ENCODE measurements at regions not wholly inside any gene's neighbourhood (a gene's known extent, or its start where the extent isn't known, plus 50 kb on each side); places are given as distances from the start of the nearest gene placed in this dataset.

DNA sequence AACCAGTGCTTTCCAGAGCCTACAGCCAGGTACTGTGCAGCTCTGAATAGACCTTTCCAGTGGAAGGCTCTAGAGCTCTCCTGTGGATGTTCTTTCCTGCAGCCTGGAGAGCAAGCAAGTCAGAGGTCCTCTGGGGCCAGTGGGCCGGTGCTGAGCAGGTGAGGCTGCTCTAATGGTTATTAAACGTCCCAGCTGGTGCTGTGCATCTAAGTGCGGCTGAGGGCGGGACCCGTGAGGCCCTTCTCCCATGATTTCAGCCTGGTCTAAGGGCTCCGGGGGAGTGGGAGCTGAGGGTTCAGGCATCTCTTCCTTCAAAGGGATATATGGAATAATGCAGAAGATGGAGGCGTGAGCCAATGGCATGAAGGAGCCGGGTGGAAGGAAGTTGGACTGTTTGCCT lies 83.7 kb upstream of the SDK2 start:
- no peak for DNase-seq (ENCODE audit: low spot score in 2 of 2, unreplicated experiment in 2 of 2)
- peaks cover 55% of the 10 kb centered on the region for H3K27me3 Mint-ChIP-seq (ENCODE audit: low read depth)
- H3K4me1 Mint-ChIP-seq = no peaks in the 10 kb centered on the region
- H3K36me3 Mint-ChIP-seq = no peaks in the 10 kb centered on the region
- no peak overlapping the region for H3K27ac Mint-ChIP-seq
- H3K9me3 Mint-ChIP-seq = peaks cover 21% of the 10 kb centered on the region
- TF ChIP-seq, protein P1, sequence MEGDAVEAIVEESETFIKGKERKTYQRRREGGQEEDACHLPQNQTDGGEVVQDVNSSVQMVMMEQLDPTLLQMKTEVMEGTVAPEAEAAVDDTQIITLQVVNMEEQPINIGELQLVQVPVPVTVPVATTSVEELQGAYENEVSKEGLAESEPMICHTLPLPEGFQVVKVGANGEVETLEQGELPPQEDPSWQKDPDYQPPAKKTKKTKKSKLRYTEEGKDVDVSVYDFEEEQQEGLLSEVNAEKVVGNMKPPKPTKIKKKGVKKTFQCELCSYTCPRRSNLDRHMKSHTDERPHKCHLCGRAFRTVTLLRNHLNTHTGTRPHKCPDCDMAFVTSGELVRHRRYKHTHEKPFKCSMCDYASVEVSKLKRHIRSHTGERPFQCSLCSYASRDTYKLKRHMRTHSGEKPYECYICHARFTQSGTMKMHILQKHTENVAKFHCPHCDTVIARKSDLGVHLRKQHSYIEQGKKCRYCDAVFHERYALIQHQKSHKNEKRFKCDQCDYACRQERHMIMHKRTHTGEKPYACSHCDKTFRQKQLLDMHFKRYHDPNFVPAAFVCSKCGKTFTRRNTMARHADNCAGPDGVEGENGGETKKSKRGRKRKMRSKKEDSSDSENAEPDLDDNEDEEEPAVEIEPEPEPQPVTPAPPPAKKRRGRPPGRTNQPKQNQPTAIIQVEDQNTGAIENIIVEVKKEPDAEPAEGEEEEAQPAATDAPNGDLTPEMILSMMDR (IDR thresholded peaks at IDR 0.05; ENCODE audit: unreplicated experiment) = no peak
- no peak overlapping the region for H3K4me3 Mint-ChIP-seq

DNA sequence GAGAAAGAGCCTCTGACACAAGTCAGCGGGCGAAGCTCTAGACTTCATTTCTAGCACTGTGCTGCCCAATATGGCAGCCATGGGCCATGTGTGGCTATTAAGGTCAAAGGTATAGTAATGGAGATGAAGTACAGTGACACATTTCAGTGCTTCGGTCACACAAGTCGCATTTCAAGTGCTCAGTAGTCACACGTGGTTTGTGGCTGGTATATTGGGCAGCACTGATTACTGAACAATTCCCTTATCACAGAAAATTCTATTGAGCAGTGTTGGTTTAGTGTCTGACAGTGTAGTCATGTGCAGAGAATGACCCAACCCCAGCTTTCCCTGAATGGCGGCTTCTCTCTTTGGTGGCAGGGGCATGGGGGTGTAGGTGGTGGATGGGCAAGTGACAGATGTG lies 84.9 kb upstream of the SDK2 start:
- H3K9me3 Mint-ChIP-seq = peaks cover 21% of the 10 kb centered on the region
- no peak for DNase-seq (ENCODE audit: low spot score in 2 of 2, unreplicated experiment in 2 of 2)
- H3K4me1 Mint-ChIP-seq = no peaks in the 10 kb centered on the region
- peaks cover 62% of the 10 kb centered on the region for H3K27me3 Mint-ChIP-seq (ENCODE audit: low read depth)
- H3K4me3 Mint-ChIP-seq = no peak overlapping the region
- H3K27ac Mint-ChIP-seq = no peak overlapping the region
- no peaks in the 10 kb centered on the region for H3K36me3 Mint-ChIP-seq
- TF ChIP-seq, protein P1 (IDR thresholded peaks at IDR 0.05; ENCODE audit: unreplicated experiment) = no peak

DNA sequence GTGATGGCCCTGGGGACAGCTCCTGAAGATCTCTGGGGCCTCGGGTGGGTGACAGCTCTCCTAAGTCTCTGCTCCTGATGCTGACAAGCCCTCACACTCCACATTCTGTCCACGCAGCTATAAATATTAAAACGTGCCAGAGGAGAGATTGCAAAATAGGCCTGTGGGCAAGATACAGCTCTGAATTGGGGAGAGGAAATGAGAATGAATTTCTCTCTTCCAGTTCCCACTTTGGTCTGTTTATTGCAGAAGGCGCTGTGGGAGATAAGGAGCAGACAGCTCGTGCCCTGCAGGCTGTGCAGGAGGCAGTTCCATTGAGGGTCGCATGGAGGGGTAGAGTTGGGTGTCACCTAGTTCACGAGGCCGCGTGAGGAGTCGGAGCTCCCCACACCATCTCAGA lies 87.5 kb upstream of the SDK2 start:
- peaks cover 67% of the 10 kb centered on the region for H3K27me3 Mint-ChIP-seq (ENCODE audit: low read depth)
- TF ChIP-seq, protein P1 (IDR thresholded peaks at IDR 0.05; ENCODE audit: unreplicated experiment) = no peak

DNA sequence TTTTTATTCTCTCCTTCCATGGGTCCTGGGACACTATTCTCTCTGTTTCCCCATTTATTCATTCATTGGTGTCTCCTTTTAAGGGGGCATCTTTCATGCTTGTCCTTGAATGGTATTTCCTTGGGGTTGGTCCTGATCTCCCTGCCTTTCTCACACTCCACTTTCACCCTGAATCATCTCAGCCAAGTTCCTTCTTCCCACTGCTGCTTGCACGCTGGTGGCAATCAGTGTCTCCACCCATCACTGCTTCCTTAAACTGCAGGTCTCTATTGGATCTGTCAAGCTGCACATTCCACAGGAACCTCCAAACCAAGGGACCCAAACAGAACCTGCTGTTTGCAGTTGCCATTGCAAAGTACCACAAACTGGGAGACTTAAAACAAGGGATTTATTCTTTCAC lies 89.3 kb upstream of the SDK2 start:
- H3K27me3 Mint-ChIP-seq (ENCODE audit: low read depth) = peaks cover 55% of the 10 kb centered on the region
- TF ChIP-seq, protein P1 (IDR thresholded peaks at IDR 0.05; ENCODE audit: unreplicated experiment) = no peak
- no peak overlapping the region for H3K4me3 Mint-ChIP-seq
- H3K36me3 Mint-ChIP-seq = no peaks in the 10 kb centered on the region
- peaks cover 4% of the 10 kb centered on the region for H3K4me1 Mint-ChIP-seq
- DNase-seq (ENCODE audit: low spot score in 2 of 2, unreplicated experiment in 2 of 2) = no peak
- H3K27ac Mint-ChIP-seq = no peak overlapping the region
- H3K9me3 Mint-ChIP-seq = peaks cover 21% of the 10 kb centered on the region

More for the DNA sequence above, 87.5 kb upstream of the SDK2 start:
- H3K4me3 Mint-ChIP-seq = no peak overlapping the region
- no peaks in the 10 kb centered on the region for H3K4me1 Mint-ChIP-seq
- DNase-seq (ENCODE audit: low spot score in 2 of 2, unreplicated experiment in 2 of 2) = no peak
- no peak overlapping the region for H3K27ac Mint-ChIP-seq
- no peaks in the 10 kb centered on the region for H3K36me3 Mint-ChIP-seq
- peaks cover 21% of the 10 kb centered on the region for H3K9me3 Mint-ChIP-seq

DNA sequence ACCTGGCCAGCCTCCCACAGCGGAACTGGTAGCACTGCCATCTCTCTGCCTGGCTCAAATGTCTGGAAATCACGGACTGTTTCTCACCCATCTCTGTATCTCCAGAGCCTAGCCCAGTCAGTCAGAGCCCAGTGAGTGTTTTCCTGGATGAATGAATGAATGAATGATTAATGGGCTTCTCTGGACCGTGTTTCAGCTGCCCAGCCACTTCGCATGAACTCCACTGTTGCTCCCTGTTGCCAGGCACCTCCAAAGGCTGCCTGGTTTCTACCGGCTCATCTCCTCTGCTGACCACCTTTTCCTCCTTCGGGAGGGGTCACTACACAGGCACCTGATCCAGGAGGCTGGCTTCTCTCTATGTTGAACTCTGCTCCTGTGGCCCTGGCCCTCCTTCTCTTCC lies 91.0 kb upstream of the SDK2 start:
- Mint-ChIP-seq H3K27ac (no peak overlapping the region), H3K9me3 (peaks cover 12% of the 10 kb centered on the region), H3K27me3 (ENCODE audit: low read depth) (peaks cover 45% of the 10 kb centered on the region), H3K36me3 (no peaks in the 10 kb centered on the region), H3K4me3 (no peak overlapping the region), H3K4me1 (peaks cover 17% of the 10 kb centered on the region)
- no peak for DNase-seq (ENCODE audit: low spot score in 2 of 2, unreplicated experiment in 2 of 2)
- TF ChIP-seq, protein P1 (IDR thresholded peaks at IDR 0.05; ENCODE audit: unreplicated experiment) = no peak
